HG03520 (cell line): ENCODE measurements at regions not wholly inside any gene's neighbourhood (a gene's known extent, or its start where the extent isn't known, plus 50 kb on each side); places are given as distances from the start of the nearest gene placed in this dataset.
A peak's percentile ranks its signal among the peaks of the same experiment; 100 is the strongest.
"Not testable (repeated sequence)": the region's sequence is repeated elsewhere in the genome, so short reads cannot be mapped to it uniquely, and the experiment has no call there.

Experiments
- ATAC-seq: cut with Tn5 transposase; IDR thresholded peaks from one replicate; pipeline ENCODE4 v1.9.1; 2021; ENCODE audit warnings: mild to moderate bottlenecking, moderate library complexity; ENCODE audit not compliant: unreplicated experiment

DNA sequence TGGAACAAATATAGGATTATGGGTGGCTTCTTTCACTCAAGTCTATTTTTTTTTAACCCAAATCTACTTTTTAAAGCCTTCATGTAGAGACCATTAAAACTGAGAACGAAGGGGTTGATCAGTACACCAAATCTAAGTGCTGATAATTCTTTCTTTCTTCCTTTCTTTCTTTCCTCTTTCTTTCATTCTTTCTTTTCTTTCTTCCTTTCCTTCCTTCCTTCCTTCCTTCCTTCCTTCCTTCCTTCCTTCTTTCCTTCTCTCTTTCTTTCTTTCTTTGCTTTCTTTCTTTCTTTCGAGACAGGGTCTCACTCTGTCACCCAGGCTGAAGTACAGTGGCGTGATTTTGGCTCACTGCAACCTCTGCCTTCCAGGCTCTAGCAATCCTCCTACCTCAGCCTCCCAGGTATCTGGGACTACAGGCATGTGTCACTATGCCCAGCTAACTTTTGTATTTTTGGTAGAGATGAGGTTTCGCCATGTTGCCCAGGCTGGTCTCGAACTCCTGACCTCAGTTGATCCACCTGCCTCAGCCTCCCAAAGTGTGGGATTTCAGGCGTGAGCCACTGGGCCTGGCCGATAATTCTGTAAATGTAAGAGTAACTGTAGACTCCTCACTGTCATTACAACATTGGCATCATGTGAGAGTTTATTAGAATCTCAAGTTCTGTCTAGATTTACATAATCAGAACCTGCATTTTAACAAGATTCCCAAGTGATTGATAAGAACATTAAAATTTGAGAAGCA is 236.4 kb downstream of the TFEC start:
- ATAC-seq, result no peak

DNA sequence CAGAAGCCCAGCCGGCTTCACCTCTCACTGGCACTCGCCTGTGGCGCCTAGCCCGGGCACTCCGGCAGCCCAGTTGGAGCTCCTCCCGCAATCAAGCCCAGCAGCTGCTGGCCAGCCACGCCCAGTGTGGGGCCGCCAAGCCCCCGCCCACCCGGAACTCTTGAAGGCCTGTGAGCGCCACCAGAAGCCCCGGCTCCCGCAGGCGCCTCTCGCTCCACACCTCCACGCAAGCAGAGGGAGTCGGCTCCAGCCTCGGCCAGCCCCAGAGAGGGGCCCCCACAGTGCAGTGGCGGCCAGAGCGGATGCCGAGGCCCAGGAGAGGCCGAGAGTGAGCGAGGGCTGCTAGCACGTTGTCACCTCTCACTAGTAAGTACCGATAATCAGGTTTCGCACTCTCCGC is 240.7 kb downstream of the TFEC start:
- no peak for ATAC-seq

- not testable (repeated sequence) for ATAC-seq
These were observed 241.1 kb downstream of the TFEC start for GRCh38 chr7:115789473-115789872.

GRCh38 chr7:115782696-115783490 is 247.7 kb downstream of the TFEC start:
- no peak for ATAC-seq

- ATAC-seq, result no peak
These were observed 251.0 kb downstream of the TFEC start for GRCh38 chr7:115779561-115779960.

DNA sequence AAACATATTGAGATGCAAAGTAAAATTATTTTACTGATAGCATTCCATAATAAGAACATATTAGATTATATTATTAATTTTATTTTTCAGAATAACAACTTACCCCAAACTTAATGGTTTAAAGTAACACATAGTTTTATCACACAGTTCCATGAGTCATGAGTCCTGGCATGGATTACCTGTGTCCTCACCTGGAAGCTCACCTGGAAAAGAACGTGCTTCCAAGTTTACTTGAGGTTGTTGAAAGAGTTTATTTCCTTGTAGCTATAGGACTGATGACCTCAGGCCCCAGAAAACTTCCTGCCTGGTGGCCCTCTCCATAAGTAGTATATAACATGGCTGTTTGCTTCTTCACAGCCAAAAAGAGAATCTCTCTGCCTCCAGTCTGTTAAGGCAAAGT is 254.6 kb downstream of the TFEC start:
- no peak for ATAC-seq

DNA sequence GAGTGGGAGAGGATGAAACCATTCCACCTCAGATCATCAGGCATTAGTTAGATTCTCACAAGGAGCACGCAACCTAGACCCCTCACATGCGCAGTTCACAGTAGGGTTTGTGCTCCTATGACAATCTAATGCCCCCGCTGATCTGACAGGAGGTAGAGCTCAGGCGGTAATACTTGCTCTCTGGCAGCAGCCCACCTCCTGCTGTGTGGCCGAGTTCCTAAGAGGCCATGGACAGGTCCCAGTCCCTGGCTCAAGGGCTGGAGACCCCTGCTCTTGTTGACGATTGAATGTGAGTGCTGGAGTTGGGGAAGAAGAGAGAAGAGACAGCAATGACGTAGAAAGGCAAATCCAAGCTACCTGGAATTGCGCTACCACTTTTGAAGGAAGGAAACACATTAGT is 267.2 kb downstream of the TFEC start:
- ATAC-seq, result no peak

- no peak for ATAC-seq
These were observed 272.5 kb downstream of the TFEC start for GRCh38 chr7:115758025-115758424.

GRCh38 chr7:115754226-115754625 is 276.3 kb downstream of the TFEC start:
- no peak for ATAC-seq

GRCh38 chr7:115749924-115750323 is 280.6 kb downstream of the TFEC start:
- no peak for ATAC-seq

DNA sequence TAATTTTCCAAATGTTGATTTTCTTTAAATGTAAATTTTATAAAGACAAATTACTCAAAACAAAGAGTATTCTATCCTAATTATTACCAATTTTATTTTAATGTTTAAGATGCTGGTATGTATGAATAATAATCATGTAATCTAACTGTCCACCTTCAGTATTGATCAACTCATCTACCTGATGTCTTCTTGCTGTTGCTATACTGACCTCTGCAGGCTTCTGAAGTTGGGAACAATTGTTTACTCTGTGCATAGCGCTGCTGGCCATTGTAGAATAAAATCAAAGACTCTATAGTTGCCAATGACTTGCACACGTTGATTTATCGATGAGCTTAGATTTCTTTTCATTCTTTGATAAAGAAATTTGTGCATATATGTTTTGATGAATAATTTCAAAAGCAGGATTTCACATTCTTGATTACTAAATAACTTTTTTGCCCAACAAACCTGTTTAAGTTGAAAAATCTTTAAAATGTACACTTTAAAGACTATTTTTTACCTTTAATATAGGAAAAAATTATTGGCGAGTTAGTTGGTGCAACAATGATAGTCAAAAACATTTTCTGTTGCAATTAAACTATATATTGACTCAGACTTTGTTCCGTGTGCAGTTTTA is 282.3 kb downstream of the TFEC start:
- ATAC-seq, result peak; percentile 46

- ATAC-seq, result no peak
These were observed 283.4 kb downstream of the TFEC start for GRCh38 chr7:115747174-115747573.

- ATAC-seq, result no peak
These were observed 290.5 kb downstream of the TFEC start for GRCh38 chr7:115740043-115740442.

DNA sequence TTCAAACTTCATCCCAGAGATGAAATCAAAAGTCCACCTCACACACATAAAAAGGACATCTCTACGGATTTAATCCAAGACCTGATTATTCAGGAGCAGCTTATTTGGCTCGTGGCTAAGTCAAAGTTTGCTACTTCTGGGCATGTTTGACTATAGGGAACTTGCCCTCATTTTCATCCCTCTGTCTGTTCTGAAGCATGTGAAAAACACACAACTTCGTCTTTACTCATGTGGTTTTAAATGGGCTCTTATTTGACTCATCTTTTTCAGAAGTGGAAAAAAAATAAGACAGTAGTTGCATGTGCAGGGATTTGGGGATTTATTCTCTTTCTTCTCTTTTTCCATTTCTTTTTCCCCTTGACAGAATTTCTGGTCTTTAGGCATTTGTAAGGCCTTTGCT is 295.9 kb downstream of the TFEC start:
- ATAC-seq, result no peak

GRCh38 chr7:115731796-115732471 is 298.6 kb downstream of the TFEC start:
- ATAC-seq, result no peak

- ATAC-seq, result no peak
These were observed 302.0 kb downstream of the TFEC start for GRCh38 chr7:115728518-115728917.

DNA sequence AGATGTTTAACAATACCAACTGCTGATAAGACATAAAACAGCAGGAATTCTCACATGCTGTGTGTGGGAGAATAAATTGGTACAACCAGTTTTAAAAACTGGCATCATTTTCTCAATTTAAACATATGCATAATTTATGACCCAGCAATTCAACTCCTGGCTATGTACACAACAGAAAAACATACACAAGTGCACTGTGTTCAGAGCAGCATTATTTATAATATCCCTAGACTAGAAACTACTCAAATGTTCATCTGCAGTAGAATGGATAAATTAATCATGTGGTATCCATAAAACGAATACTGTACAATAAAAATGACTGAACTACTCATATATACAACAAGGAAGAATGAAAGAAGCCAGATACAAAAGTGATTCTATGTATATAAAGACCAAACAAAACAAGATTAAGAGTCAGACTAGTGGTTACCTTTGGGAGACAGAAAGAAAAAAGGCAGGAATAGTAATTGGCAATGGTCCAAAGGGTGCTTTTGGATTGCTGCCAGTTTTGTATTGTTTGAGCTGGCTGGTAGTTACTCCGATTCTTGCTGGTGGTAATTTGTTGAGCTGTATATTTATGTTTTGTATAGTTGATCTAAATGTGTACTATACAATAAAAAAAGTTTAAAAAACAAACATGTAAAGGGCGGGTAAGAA is 306.0 kb downstream of the TFEC start:
- ATAC-seq, result no peak

GRCh38 chr7:115722302-115722977 is 308.1 kb downstream of the TFEC start:
- ATAC-seq, result no peak

GRCh38 chr7:115721293-115722217 is 309.0 kb downstream of the TFEC start:
- no peak for ATAC-seq
